ENCODE measurements at regions not wholly inside any gene's neighbourhood (a gene's known extent, or its start where the extent isn't known, plus 50 kb on each side); places are given as distances from the start of the nearest gene placed in this dataset.
"Not testable (repeated sequence)": the region's sequence is repeated elsewhere in the genome, so short reads cannot be mapped to it uniquely, and the experiment has no call there.

DNA sequence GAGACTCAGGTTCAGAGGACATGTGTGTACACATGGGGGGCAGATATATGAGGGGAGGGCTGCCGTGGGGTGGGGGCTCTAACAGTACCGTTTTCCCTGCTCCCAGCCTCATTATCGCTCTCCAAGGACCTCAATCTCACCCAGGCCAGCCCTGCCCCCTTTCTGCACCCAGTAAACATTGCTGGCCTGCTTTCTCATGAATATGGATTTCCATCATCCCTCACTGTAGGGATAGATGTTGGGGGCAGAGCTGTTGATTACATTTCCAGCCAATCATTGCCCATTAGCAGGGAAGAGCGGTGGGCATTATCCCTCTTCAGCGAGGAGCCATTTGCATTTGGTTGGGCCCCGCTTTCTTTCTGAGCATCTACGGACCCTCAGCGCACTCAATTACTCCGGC is 273.8 kb downstream of the RPS6KC1 start:
- DNase-seq: no peak

DNA sequence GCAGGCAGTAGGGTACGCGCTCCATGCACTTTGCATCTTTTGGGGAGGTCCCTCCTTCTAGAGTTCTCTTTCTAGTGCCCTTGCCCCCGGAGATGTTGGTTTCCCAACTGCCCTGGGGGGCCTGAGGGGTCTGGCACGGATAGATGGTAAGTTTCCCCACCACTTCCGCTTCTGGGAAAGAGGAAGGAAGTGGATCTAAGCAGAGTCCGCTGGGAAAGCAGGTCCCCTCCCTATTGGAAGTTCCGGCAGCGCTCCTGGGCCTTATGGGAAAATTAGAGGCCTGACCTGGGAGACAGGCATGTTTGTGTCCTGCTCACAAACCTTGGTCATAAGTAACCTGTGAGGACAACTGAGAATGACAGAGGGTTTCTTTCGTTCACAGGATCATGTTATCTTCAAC is 274.4 kb downstream of the RPS6KC1 start:
- DNase-seq: no peak

DNA sequence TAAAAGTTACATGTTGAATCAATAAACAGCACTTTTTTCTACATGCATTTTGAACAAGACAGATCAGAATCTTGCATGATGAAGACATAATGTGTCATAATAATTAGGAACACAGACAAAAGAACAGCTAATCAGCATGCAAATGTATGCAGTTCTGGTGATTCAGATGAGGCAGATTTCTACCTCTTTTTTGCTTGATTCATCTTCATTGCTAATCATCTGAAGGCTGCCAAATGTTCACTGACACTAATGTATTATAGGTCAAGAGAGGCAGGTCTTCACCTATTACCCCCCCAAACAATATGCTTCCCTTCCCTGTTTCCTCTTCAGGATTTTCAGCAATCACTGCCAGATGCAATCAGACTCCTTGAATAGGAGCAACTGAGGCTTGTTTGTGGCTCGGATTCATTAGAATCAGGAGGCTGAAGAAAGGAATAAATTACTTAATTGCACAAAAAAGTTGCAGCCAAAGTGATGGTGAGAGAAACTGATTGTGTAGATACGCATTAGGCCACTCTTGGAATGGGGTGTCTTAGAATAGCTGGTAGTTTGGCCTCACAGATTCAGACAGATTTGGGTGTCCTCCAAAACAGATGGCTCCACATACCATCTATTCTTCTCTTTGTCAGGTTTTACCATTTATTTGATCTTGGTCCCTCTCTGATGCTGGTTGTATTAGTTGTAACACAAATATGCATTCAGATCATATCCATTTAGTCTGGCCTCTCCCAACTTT is 275.4 kb downstream of the RPS6KC1 start:
- DNase-seq: no peak

DNA sequence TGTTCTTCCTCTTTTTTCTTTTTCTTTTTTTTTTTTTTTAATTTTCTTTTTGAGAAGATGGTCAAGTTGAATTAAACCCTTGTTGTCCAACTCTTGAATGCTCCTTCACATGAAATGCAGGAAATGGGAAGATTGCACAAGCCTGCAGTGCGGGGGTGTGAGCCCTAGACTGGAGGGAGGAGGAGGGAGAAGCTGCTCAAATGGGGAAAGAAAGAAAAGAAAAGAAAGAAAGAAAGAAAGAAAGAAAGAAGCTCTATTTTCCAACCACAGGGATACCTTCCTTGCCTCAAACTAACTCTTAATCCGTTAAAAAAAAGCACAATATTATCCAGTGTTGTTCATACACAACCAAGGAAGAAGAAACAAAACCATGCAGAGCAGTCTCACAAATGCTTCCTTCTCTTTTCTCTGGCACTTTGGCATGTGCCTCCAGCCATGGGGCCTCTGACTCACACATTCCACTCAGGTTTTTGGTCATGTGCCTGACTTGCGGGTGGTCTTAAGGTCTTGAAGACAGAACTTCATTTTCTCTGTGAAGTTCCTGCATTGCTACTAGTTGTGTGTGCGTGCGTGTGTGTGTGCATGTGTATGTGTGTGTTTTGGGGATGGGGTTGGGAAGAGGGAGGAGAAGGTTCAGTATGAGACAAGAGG is 276.1 kb downstream of the RPS6KC1 start:
- DNase-seq: no peak

DNA sequence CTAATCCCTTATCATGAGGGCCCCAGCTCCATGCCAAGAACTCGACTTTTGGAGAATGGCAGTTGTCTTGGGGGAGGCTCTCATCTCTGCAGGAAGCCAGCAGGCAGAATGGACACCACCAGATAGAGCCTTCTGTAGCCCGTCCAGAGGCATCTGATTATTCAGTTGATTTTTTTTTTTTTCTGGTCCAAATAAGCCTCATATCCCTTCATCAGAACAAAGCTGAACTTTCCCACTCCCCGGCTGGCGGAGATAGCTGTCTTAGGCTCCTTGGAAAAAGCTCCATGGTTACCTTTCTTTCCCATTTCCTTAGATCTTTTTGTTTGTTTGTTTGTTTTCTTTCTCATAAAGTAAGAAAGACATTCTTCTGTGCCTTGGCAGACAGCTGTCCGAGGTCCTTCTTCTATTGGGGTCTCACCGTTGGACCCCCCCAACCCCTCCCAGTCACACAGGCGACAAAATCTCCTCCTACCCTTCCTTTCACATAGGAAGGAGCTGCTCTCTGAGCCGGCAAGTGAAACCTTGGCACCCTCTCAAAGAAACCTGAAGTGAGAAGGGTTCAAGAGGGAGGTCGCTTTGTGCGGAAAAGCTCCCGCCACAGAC is 278.5 kb downstream of the RPS6KC1 start:
- DNase-seq: no peak

DNA sequence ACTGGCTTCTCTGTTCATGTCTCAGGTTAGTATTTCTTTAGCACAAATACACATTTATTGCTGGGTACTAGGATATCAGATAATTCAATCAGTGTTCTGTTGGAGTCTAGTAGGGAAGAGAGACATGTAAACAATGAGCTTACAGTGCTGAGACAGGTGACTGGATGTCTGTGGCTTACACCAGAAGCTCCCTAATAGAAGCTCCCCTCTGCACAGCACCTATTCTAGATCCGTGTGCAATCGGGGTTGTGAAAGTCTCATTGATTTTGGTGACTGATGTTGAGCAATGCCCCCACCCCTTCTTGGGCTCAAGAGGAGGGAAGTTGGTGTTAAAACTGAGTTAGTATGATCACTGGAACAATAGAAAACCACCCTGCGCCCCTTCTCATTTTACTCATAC is 279.2 kb downstream of the RPS6KC1 start:
- DNase-seq: no peak

DNA sequence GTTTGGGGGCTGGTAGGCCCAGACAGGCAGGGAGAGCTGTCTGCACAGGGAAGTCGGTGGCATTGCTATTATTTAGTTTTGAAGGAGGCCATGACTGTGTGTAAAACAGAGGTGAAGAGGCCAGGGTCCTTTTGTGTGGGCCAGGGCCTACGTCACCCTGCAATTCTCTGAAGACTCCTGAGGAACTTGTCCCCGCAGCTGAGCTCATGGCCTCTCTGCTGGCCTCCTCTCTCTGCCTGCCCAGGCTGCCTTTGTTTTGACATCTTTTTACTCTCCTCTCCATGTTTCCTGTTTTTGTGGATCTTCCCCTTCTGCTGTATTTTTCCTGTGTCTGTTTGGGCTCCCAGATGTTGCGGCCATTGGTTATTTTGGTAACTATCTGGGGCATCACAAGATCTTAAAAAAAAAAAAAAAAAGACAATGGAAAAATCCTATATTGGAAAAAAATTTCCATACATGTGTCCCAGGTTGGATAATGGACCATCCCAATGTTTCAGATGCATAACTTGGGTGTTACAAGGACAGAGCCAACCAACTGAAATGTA is 280.7 kb downstream of the RPS6KC1 start:
- DNase-seq: no peak

DNA sequence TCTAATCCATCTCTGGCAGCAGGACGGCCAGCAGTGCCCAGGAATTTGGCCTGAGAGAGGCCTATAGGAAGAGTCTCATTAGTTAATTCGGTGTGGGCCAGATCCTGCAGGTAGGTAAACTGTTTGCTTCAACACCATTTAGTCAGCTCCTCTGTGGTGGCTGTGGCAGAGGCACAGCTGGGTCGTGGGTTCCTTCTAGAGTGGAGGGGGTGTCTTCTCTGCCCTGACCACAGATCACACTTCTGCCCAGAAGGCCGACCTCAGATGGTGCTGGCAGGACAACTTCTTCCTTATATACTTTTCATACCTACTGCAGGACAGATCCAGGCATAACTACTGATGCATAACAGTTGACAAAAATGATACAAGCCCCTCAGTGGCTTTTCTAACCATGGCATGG is 281.4 kb downstream of the RPS6KC1 start:
- no peak for DNase-seq

DNA sequence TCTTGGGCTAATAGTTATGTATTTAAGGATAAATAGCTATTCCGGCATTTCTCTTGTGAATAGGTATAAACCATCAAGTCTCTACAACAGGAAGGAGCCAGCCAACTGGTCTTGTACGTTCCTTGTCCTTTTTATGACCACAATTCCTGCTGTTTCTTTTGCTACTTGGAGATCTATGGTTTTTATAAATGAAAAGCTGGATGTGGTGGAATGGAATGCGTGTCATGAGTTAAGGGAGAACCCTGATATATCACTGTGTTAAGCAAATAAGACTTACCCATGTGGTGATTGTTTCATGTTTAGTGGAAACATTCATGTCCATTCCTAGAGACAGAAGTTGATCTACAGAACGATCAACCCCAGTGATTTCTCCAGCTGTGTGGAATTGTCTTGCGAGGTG is 282.1 kb downstream of the RPS6KC1 start:
- DNase-seq: no peak

DNA sequence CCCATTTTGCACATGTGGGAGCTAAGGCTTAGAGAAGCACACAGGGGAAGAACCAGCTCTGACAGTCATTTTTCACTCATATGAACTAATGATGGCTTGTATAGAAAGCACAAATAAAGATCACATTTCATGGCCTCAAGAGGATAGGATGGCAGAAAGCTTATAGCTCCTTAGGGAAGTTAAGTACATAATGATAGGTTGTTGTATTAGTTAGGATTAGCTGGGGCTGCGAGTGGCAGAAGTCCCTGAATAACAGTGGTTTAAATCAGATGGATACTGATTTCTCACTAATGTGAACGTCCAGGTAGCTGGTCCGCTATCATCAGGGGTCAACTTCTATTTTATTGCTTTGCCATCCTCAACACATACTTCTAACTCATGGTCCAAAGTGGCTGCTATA is 284.0 kb downstream of the RPS6KC1 start:
- no peak for DNase-seq

DNA sequence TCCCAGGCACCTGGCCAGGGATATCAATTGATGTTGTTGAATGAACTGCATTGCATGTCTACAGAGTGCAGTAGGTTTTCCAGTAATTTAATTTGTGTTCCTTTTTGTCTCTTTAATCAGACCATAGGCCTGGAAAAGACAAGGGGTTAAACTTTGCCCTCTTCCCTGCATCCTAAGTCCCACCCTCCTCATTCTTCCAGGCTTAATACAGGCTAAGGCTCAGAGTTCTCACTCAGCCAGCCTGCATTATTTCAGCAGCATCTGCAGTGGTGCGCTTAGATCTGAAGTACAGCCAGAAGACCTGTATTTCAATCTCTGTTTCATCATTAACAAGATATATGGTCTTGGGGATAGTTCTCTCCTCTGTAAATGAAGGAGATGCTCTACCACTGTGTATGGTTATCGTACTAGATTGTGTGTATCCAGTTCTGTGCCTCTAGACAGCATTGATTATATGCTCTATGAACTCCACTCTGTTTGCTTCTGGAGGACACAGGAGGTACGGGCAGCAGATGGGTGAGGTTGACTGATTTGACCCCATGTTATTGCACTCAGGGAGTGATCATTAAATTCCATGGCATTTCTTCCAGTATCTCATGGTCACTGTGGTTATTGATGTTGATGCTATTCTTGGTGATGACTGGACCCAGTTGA is 286.1 kb downstream of the RPS6KC1 start:
- no peak for DNase-seq

DNA sequence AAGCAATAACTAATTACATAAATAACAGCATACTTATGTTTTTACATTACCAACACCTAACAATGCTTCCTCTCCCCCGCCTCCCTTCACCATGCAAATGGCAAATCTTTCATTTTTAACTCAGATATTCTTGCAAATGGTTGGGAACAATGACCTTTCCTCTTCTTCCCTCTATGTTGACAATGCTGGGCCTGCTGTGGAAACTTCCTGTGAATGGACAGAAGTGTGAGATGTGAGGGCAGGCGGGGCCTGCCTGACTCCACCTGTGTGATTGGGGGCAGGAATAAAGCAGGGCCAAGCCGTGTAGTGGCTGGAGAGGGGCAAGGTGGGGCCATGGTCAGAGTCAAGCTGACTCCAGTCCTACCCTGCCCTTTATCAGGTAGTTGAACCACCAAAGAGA is 289.6 kb downstream of the RPS6KC1 start:
- DNase-seq: no peak

DNA sequence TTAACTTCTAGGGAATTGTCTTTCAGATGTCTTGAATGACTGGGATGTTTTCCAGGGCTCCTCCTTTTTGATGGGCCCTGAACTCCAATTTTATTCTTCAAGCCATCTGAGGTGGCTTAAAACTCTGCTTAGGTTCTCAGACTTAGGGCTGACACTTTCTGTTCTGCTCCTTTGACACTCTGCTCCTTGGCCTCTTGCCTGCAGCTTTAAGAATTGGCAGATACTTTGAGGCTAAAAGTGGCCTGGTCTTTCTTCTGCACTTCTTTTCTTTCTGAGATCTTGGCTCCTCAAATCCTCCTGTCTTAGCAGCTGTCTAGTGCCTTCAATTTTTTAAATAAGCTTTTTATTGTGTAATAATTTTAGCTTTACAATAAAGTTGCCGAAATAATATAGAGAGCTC is 294.6 kb downstream of the RPS6KC1 start:
- no peak for DNase-seq

DNA sequence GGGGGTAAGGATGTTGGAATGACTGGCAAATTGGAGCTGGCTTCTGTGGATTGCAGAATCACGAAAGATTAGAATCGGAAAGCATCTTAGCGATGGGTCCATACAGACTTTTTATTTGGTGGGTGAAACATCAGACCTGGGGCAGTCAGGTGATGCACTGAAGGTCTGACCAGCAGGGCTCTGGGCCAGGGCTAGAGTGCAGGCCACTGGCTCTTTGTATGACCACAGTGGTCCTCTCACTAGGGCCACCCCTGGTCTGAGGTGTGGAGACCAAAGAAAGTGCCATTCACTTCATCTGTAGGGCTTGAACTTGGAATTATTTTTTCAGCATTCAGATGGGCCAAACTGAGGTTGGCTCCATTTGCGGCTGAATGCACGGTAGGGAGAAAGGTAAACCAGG is 306.4 kb downstream of the RPS6KC1 start:
- DNase-seq: no peak

DNA sequence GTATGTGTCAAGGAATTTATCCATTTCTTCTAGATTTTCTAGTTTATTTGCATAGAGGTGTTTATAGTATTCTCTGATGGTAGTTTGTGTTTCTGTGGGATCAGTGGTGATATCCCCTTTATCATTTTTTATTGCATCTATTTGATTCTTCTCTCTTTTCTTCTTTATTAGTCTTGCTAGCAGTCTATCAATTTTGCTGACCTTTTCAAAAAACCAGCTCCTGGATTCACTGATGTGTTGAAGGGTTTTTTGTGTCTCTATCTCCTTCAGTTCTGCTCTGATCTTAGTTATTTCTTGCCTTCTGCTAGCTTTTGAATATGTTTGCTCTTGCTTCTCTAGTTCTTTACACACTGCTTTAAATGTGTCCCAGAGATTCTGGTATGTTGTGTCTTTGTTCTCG is 307.3 kb downstream of the RPS6KC1 start:
- DNase-seq: not testable (repeated sequence)

DNA sequence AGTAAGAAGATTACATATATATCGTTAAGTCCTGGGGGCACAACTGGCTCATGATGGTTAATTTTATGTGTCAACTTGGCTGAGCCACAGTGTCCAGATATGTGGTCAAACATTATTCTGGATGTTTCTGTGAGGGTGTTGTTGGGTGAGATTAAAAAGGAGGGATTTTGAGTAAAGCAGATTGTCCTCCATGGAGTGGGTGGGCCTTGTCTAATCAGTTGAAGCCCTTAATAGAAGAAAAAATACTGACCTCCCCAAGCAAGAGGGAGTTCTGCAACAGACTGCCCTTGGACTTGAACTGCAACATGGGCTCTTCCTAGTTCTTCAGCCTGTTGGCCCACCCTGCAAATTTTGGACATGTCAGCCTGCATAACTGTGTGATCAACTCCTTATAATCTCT is 311.6 kb downstream of the RPS6KC1 start:
- DNase-seq: no peak

DNA sequence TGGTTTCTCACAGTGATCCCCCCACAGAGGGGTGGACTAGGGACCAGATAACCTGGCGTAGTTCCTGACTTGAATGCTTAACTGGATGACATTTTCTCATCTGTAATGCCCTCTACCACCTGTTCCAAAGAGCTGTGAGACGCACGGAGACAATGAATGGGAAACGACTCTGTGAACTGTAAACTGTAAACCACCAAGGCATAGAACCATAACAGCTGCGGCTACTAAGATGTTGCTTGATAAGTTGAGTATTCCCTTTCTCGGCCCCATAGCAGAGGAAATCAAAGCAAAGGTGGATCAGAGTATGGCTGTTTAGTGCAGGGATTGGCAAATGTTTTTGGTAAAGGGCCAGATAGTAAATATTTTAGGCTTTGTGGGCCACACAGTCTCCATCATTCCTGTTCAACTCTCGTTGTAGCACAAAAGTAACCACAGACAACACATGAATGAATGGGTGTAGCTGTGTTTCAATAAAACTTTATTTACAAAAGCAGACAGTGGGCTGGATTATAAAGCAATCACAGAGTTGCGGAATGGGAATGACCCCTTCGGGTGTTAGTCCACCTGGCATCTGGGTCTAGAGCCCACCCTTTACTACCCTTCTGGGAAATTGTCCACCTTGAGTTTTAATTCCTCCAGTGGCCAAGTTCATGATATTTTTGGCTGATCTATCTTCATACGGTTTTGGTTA is 315.2 kb downstream of the RPS6KC1 start:
- DNase-seq: no peak

DNA sequence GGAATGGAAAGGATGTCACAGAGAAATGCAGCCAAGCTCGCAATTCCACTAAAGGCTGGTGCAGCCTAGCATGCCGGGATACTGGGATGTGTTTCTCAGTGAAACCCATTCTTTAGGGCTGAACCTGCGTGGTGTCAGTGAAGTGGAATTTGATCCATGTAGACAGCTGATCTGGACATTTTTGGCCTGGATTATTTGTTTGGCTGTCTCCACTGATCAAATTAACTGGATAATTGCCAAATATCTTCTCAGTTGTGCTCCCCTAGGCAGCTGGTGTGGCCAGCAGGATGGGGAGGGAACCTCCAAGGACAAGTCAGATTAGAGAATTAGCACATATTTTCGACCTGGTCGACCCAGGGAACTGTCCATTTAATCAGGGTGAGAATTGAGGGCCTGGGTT is 318.4 kb downstream of the RPS6KC1 start:
- no peak for DNase-seq

DNA sequence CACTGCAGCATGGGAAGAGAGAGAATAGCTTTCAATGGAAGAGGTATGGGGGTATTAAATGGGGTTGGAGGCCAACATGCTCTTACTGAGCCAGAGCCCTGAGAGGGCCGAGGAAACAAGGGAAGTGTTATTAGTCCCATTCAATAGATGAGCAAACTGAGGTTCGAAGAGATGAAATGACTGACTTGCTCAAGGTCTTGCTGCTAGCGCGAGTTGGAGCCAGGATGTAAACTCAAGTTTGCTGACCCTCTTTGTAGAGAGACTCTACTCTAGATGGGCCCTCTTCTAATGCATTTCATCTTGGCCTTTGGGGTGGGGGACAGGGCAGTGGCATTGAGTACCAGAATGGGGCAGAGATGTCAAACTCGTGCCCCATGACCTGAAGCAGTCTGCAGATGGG is 319.5 kb downstream of the RPS6KC1 start:
- no peak for DNase-seq

DNA sequence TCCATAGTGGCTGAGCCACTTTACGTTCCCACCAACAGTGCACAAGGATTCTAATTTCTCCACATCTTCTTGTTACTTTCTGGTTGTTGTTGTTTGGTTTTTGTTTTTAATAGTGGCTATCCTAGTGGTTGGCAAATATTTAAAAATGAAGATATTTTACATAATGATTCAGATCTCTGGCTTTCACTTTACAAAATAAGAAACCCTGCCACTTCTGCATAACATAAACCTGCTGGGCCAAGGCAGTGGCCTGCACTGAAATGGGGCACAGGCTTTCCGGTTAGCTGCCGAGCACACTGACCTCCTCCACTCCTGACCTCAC is 320.4 kb downstream of the RPS6KC1 start:
- no peak for DNase-seq

DNA sequence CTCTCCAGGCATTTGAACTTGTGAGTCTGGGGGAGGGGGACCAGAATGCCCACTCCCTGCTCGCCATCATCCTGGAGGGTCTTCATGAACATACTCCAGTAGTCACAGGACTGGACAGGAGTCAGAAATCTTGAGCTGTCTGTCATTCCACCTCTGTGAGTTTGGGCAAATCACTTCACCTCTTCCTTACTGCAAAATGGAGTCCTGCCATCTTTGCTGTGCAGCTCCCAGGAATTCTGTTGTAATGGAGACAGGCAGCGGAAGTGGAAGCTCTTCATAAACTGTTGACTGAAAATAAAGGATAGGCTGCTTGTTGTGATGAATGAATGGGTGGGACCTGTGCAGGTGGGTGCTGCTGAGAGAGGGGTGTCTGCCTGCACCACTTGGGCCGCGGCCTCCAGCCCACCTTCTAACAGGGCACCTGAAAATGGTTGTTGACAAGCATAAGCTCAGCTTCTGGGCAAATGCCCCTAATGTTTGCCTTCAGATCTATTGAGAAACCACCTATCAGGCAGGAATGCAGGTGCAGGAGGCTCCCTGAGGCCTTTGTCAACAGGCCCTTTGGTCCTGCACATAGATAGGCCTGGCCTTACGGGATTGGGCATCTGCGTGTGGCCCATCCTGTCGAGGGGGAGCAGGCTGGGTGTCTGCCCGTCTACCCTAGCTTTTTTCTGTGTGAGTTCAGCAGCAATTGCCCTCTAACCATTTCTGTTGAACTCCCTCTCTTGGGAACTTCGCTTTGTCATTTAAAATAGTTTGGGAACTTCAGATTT is 321.0 kb downstream of the RPS6KC1 start:
- DNase-seq: no peak

DNA sequence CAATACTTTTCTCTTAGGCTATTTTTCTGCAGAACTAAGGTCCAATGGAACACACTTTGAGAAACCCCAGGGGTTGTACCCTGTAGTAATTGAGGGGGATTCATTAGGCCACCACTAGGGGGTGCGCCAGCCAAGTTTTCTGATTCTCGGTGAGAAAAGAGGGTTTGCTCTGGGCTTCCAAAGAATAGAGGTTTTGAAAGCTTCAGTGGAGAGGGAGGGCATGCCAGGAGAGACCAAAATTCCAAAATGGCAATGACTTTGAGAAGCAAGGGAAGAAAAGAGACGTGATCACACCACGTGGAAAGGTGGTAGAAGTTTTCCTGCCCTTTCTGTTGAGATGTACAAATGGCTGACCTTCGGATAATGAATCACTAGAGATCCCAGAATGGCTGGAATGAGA is 323.3 kb downstream of the RPS6KC1 start:
- DNase-seq: peak in 3 of 5 donors; percentile 7 to 29 (median 21)
